Gastrocnemius medialis (tissue), 4 donors: ENCODE measurements at regions not wholly inside any gene's neighbourhood (a gene's known extent, or its start where the extent isn't known, plus 50 kb on each side); places are given as distances from the start of the nearest gene placed in this dataset.

ENCODE experiments used
- ATAC-seq, 2 donors: fragments of 150-250 bp; one replicate each; pipeline ENCODE4 v1.9.1; 2016
- DNase-seq, 2 donors: peaks; one replicate each; pipeline ENCODE4 v3.0.0-alpha.2; 2019
- H3K27ac ChIP-seq, 4 donors: fragments of 200-600 bp; sonication (generic); 1 replicate in 1 of 4; 2 replicates in 3 of 4; pipeline ENCODE4 v1.5.1; 2016 to 2018; ENCODE audit warnings: mild to moderate bottlenecking in 2 of 4, moderate library complexity in 1 of 4
- H3K27me3 ChIP-seq, 3 donors: fragments of 200-600 bp; sonication (generic) in 2 of 3; 1 replicate in 1 of 3; 2 replicates in 2 of 3; pipeline versions ENCODE4 v1.5.1 to v1.6.0; 2016 to 2019; ENCODE audit warnings: mild to moderate bottlenecking in 1 of 3, moderate library complexity in 1 of 3
- H3K36me3 ChIP-seq, 2 donors: fragments of 200-600 bp; sonication (generic) in 1 of 2; one replicate each; pipeline ENCODE4 v1.5.1; 2017 to 2018
- H3K4me1 ChIP-seq, 2 donors: fragments of 200-600 bp; sonication (generic) in 1 of 2; one replicate each; pipeline ENCODE4 v1.5.1; 2016 to 2017; ENCODE audit warnings: mild to moderate bottlenecking in 2 of 2
- H3K4me3 ChIP-seq, 4 donors: fragments of 200-600 bp; sonication (generic) in 3 of 4; 1 replicate in 1 of 4; 2 replicates in 3 of 4; pipeline ENCODE4 v1.5.1; 2016 to 2019; ENCODE audit warnings: mild to moderate bottlenecking in 2 of 4
- H3K9me3 ChIP-seq, 3 donors: fragments of 200-600 bp; sonication (generic) in 2 of 3; 1 replicate in 1 of 3; 2 replicates in 2 of 3; pipeline ENCODE4 v1.5.1; 2016 to 2019
- CTCF ChIP-seq, 5 experiments: fragments of 450-650 bp in 3 of 5; fragments of 200-600 bp in 2 of 5; sonication (generic) in 2 of 5; IDR thresholded peaks in 4 of 5; conservative IDR thresholded peaks in 1 of 5; 1 replicate in 4 of 5; 2 replicates in 1 of 5; pipeline ENCODE4 v1.5.1; 2016 to 2019; ENCODE audit warnings: antibody characterized with exemption in 5 of 5, mild to moderate bottlenecking in 3 of 5, moderate library complexity in 3 of 5
- POLR2A ChIP-seq, 2 donors: fragments of 450-650 bp; IDR thresholded peaks; one replicate each; pipeline ENCODE4 v1.6.1; 2017; ENCODE audit warnings: antibody characterized with exemption in 2 of 2, mild to moderate bottlenecking in 2 of 2, moderate library complexity in 2 of 2
- in situ Hi-C, 4 donors: fragments of 200-750 bp; cut with MboI; loops; one replicate each; pipeline versions ENCODE4 v1.15.0 to v1.8.0; 2017; ENCODE audit warnings: low sequenced_read_pairs in 4 of 4
- intact Hi-C: fragments of 100-400 bp; cut with DNase I; formaldehyde crosslinking; loops from one replicate; pipeline ENCODE4 v1.15.1; 2023; ENCODE audit warnings: low total_unique reads

DNA sequence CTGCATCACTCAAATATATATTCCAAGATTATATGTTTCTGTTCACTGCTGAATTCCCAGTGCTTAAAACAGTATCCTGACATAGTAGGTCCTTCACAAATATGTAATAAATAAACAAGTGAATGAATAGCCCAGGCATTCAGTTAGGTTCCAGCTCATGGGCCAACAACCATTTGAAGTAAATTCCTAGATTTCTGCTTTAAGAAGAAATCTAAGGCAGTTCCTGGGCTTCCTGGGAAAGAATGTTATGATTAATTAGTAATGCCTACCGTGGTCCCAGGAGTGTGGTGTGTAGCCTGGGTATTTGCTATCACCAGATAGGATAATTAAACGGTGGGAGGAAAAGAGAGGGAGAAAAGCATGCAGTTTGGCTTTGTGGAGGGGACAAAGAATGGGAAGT is 576.8 kb downstream of the SOX6 start:
- intact Hi-C loops = loop anchor here (10.0 kb wide), 1 partner anchor 835 kb away; no protein-coding TSS in a partner anchor
- Histone ChIP-seq H3K4me3 (no peak overlapping the region), H3K9me3 (no peaks in the 10 kb centered on the region), H3K4me1 (peaks cover 10 to 12% of the 10 kb centered on the region in 2 donors), H3K36me3 (no peaks in the 10 kb centered on the region), H3K27me3 (no peaks in the 10 kb centered on the region), H3K27ac (no peak overlapping the region)
- ATAC-seq = no peak
- no peak for DNase-seq
- in situ Hi-C loops = no loop called here
- TF ChIP-seq CTCF (IDR thresholded peaks at IDR 0.05 in 4 of 5, conservative IDR thresholded peaks at IDR 0.05 in 1 of 5) = no peak
- no peak for TF ChIP-seq POLR2A (IDR thresholded peaks at IDR 0.05)

DNA sequence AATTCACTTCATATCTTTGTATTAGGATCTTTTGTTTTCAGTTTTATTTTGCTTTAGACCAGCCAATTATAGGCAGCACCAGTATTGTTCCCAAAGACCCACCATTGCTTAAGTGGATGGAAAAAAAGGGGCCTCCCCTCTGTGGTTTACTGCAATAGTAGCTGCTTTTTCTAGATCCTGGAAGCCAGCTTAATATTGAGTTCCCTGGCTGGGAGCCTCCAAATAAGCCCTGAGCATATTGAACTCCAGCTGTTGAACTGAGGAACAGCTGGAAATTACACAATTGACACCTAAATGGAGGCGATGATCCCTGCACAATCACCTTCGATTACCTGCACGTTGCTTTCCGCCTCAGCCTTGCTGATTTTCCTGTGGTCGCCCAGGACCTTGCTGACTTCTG is 576.0 kb downstream of the SOX6 start:
- TF ChIP-seq POLR2A (IDR thresholded peaks at IDR 0.05) (no peak), CTCF (IDR thresholded peaks at IDR 0.05 in 4 of 5, conservative IDR thresholded peaks at IDR 0.05 in 1 of 5) (no peak)
- Histone ChIP-seq H3K36me3 (no peaks in the 10 kb centered on the region), H3K27me3 (no peaks in the 10 kb centered on the region), H3K4me1 (peaks cover 3% of the 10 kb centered on the region in 2 donors), H3K9me3 (no peaks in the 10 kb centered on the region), H3K27ac (no peak overlapping the region), H3K4me3 (no peak overlapping the region)
- no peak for DNase-seq
- intact Hi-C loops (no loop called here), in situ Hi-C loops (no loop called here)
- ATAC-seq = no peak

- no peak for ATAC-seq
- H3K27me3 ChIP-seq = no peaks in the 10 kb centered on the region
- H3K4me3 ChIP-seq = no peak overlapping the region
- no peak for DNase-seq
- H3K9me3 ChIP-seq = no peaks in the 10 kb centered on the region
- H3K27ac ChIP-seq = no peak overlapping the region
- intact Hi-C loops = no loop called here
- no peaks in the 10 kb centered on the region for H3K36me3 ChIP-seq
- H3K4me1 ChIP-seq = no peaks in the 10 kb centered on the region
- TF ChIP-seq CTCF (IDR thresholded peaks at IDR 0.05 in 4 of 5, conservative IDR thresholded peaks at IDR 0.05 in 1 of 5) (no peak), POLR2A (IDR thresholded peaks at IDR 0.05) (no peak)
- in situ Hi-C loops = no loop called here
Measured at GRCh38 chr11:15780837-15781236, 575.5 kb downstream of the SOX6 start.

DNA sequence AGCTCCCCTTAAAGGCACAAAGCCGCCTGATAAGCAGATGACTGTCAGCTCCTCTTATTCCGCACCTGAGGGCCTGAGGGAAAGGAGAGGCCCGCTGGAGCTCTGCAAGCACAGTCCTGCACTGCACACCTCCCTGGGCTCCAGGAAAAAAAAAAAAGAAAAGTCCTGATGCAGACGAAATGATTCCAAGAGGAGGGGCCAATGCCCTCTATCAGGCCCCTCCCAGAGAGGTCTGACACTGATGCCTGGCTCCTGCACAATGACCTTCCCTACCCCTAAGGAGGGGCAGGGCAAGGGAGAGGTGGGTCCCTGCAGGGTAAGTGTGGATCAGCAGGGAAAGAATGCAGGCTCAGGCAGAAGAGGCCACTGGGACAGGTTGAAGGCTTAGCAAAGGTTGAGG is 572.7 kb downstream of the SOX6 start:
- H3K4me1 ChIP-seq = no peaks in the 10 kb centered on the region
- no peak for DNase-seq
- intact Hi-C loops (no loop called here), in situ Hi-C loops (no loop called here)
- no peak overlapping the region for H3K4me3 ChIP-seq
- no peaks in the 10 kb centered on the region for H3K9me3 ChIP-seq
- TF ChIP-seq CTCF (IDR thresholded peaks at IDR 0.05 in 4 of 5, conservative IDR thresholded peaks at IDR 0.05 in 1 of 5) (no peak), POLR2A (IDR thresholded peaks at IDR 0.05) (no peak)
- no peak for ATAC-seq
- no peaks in the 10 kb centered on the region for H3K27me3 ChIP-seq
- H3K36me3 ChIP-seq = no peaks in the 10 kb centered on the region
- no peak overlapping the region for H3K27ac ChIP-seq
